Adrenal gland (tissue), 5 donors: ENCODE measurements at regions not wholly inside any gene's neighbourhood (a gene's known extent, or its start where the extent isn't known, plus 50 kb on each side); places are given as distances from the start of the nearest gene placed in this dataset.
"Not testable (repeated sequence)": the region's sequence is repeated elsewhere in the genome, so short reads cannot be mapped to it uniquely, and the experiment has no call there.

Source experiments
- CTCF ChIP-seq, 6 experiments: fragments of 450-650 bp in 4 of 6; fragments of 200-600 bp in 2 of 6; sonication (generic) in 1 of 6; IDR thresholded peaks; 1 replicate in 5 of 6; 2 replicates in 1 of 6; pipeline versions ENCODE4 v1.5.1 to v1.8.0; 2016 to 2021; ENCODE audit warnings: antibody characterized with exemption in 6 of 6, mild to moderate bottlenecking in 2 of 6, moderate library complexity in 1 of 6
- POLR2A ChIP-seq, 2 donors: fragments of 450-650 bp; IDR thresholded peaks; one replicate each; pipeline ENCODE4 v1.6.1; 2017; ENCODE audit warnings: antibody characterized with exemption in 2 of 2, mild to moderate bottlenecking in 2 of 2, moderate library complexity in 1 of 2
- donor health status: DM: no; HTN: no; CAD: no.

DNA sequence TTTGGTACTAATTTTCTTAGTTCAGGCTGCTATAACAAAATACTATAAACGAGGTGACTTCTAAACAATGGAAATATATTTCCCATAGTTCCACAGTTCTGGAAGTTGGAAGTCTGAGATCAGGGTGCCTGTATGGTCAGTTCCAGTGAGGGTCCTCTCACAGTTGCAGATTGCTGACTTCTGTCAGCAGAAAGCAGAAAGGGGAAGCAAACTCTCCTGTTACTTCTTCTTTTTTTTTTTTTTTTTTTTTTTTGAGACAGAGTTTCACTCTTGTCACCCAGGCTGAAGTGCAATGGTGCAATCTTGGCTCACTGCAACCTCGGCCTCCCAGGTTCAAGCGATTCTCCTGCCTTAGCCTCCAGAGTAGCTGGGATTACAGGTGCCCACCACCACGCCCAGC lies 97.2 kb downstream of the RPAP3 start:
- TF ChIP-seq CTCF, POLR2A (IDR thresholded peaks at IDR 0.05): not testable (repeated sequence)
